ENCODE measurements at regions not wholly inside any gene's neighbourhood (a gene's known extent, or its start where the extent isn't known, plus 50 kb on each side); places are given as distances from the start of the nearest gene placed in this dataset.

DNA sequence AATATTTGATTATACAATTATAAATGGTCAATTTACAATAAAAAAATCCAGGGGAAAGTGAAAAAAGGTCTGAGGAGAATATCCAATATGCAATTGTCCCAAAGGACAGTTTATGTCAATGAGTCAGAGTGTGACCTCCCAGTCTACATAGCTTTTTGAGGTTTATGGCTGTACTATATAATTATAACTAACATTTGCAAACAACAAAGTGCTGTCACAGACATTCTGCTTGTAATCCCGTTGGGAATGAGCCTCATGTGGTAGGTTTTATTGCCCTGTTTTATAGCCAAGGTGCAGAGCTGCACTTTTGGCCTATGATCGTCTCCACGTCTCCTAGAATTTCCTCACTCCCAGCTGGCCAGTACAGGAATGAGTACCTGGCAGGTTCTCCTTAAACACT, 103.8 kb downstream of the ADSS2 start:
- TF ChIP-seq, protein P1, sequence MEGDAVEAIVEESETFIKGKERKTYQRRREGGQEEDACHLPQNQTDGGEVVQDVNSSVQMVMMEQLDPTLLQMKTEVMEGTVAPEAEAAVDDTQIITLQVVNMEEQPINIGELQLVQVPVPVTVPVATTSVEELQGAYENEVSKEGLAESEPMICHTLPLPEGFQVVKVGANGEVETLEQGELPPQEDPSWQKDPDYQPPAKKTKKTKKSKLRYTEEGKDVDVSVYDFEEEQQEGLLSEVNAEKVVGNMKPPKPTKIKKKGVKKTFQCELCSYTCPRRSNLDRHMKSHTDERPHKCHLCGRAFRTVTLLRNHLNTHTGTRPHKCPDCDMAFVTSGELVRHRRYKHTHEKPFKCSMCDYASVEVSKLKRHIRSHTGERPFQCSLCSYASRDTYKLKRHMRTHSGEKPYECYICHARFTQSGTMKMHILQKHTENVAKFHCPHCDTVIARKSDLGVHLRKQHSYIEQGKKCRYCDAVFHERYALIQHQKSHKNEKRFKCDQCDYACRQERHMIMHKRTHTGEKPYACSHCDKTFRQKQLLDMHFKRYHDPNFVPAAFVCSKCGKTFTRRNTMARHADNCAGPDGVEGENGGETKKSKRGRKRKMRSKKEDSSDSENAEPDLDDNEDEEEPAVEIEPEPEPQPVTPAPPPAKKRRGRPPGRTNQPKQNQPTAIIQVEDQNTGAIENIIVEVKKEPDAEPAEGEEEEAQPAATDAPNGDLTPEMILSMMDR (IDR thresholded peaks at IDR 0.05; ENCODE audit: borderline replicate concordance, control extremely low read depth, extremely low read depth, insufficient read depth, missing control alignments) = no peak
- no peak for DNase-seq (ENCODE audit: low spot score)
- in situ Hi-C loops (cut with MboI; ENCODE audit: low sequenced_read_pairs, unreplicated experiment) = no loop called here

- in situ Hi-C loops (cut with MboI; ENCODE audit: low sequenced_read_pairs, unreplicated experiment) = no loop called here
- DNase-seq (ENCODE audit: low spot score) = no peak
These were observed 102.6 kb downstream of the ADSS2 start for GRCh38 chr1:244349103-244349531.

GRCh38 chr1:244349581-244350001, 102.1 kb downstream of the ADSS2 start:
- DNase-seq (ENCODE audit: low spot score) = no peak
- TF ChIP-seq, protein P1 (IDR thresholded peaks at IDR 0.05; ENCODE audit: borderline replicate concordance, control extremely low read depth, extremely low read depth, insufficient read depth, missing control alignments) = no peak
- in situ Hi-C loops (cut with MboI; ENCODE audit: low sequenced_read_pairs, unreplicated experiment) = no loop called here

More at GRCh38 chr1:244349103-244349531, 102.6 kb downstream of the ADSS2 start:
- TF ChIP-seq, protein P1 (IDR thresholded peaks at IDR 0.05; ENCODE audit: borderline replicate concordance, control extremely low read depth, extremely low read depth, insufficient read depth, missing control alignments) = no peak

DNA sequence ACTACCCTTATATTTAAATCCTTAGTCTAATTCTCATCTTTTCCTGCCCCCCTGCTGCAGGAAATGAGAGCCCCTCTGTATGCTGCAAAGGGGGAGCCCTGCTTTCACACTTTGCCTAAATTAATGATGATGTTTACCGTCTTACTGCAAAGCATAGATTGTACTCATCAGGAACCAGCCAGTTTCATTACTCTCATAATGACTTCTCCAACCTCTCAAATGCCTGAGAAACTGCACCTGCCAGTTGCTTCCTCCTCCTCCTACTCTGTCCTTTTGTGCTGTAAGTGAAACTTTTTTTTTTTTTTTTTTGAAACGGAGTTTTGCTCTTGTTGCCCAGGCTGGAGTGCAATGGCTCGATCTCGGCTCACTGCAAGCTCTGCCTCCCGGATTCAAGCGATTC, 101.7 kb downstream of the ADSS2 start:
- in situ Hi-C loops (cut with MboI; ENCODE audit: low sequenced_read_pairs, unreplicated experiment) = no loop called here
- TF ChIP-seq, protein P1 (IDR thresholded peaks at IDR 0.05; ENCODE audit: borderline replicate concordance, control extremely low read depth, extremely low read depth, insufficient read depth, missing control alignments) = no peak
- DNase-seq (ENCODE audit: low spot score) = peak; percentile 57

DNA sequence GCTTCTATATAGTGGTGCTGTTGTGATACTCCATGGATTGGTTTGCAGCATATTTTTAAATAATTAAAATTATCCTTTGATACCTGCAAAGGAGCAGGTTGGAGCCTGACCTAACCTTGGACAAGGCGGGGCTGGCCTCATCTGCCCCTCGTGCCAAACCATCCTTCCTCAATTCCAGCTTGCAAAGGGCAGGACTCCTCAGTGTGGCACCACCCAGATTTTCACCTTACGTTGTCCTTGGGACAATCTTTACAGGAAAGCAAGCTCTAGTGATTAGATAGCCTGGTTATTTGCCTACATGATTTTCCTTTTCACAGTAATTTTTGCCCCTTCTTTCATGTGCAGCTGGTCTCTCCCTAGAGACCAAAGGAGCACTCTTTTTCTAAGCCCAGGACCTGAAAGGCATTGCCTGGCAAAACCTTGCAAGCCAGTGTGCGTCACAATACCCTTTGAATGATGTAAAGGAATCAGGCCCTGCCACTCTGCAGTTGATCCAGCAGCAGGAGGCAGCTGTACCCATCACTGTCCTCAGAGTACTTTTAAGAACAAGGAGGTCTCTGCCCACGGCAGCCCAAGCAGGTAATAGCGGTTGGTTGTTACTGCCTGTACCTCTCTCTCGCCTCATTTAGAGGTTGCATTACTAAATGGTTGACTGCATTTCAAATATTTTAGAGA, 99.4 kb downstream of the ADSS2 start:
- in situ Hi-C loops (cut with MboI; ENCODE audit: low sequenced_read_pairs, unreplicated experiment) = no loop called here
- DNase-seq (ENCODE audit: low spot score) = no peak
- TF ChIP-seq, protein P1 (IDR thresholded peaks at IDR 0.05; ENCODE audit: borderline replicate concordance, control extremely low read depth, extremely low read depth, insufficient read depth, missing control alignments) = no peak

- TF ChIP-seq, protein P1 (IDR thresholded peaks at IDR 0.05; ENCODE audit: borderline replicate concordance, control extremely low read depth, extremely low read depth, insufficient read depth, missing control alignments) = no peak
- peak; percentile 46 for DNase-seq (ENCODE audit: low spot score)
- in situ Hi-C loops (cut with MboI; ENCODE audit: low sequenced_read_pairs, unreplicated experiment) = no loop called here
These were observed 98.1 kb downstream of the ADSS2 start for GRCh38 chr1:244353551-244354091.
